ENCODE measurements at regions not wholly inside any gene's neighbourhood (a gene's known extent, or its start where the extent isn't known, plus 50 kb on each side); places are given as distances from the start of the nearest gene placed in this dataset.

DNA sequence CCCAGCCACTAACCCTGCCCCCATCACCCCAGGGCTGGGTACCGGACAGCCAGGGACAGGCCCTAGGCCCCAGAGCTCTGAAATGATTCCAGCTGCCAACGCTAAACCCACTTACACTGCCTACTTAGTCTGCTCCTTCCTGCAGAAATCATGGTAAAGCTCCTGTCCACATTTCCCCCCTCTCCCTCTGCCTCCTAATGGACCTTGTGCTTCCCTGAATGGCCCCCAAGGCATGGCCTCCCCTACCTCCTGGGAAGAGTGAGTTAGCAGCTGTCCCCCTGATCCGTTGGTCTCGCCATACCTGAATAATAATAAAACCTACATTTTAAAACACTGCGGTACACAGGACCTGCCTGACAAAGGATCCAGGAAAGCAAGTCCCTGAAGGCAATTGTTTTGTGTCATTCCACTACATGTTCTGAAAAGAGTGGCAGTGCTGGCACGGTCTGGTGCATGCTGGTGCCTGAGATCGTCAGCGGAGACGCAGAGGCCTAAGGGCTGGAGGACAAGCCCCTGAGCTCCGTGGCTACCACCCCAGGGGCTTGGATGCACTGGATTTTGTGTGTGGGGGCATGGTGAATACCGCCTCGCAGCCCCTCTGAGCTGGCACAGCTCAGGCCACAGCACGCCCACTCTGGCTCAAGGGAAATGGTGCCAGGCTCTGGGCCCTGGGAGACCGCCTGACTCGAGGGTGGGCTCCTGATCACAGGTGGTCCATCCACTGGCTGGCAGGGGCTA, 186.3 kb downstream of the CTTN start:
- no peak overlapping the region for H3K9ac ChIP-seq (ENCODE audit: low read length)
- H3K27ac ChIP-seq (ENCODE audit: low read depth, low read length): no peak overlapping the region
- H3K4me3 ChIP-seq (ENCODE audit: low read depth in 1 of 2, low read length in 2 of 2): no peak overlapping the region
- no peaks in the 10 kb centered on the region for H3K36me3 ChIP-seq (ENCODE audit: insufficient read depth, low read length)
- H3K9me3 ChIP-seq (ENCODE audit: low read length): peaks cover 5% of the 10 kb centered on the region
- H3K4me1 ChIP-seq (ENCODE audit: insufficient read depth, low read length): no peaks in the 10 kb centered on the region
- no peaks in the 10 kb centered on the region for H3K27me3 ChIP-seq (ENCODE audit: control insufficient read depth in 1 of 2, insufficient read depth in 2 of 2, low read length in 2 of 2)

DNA sequence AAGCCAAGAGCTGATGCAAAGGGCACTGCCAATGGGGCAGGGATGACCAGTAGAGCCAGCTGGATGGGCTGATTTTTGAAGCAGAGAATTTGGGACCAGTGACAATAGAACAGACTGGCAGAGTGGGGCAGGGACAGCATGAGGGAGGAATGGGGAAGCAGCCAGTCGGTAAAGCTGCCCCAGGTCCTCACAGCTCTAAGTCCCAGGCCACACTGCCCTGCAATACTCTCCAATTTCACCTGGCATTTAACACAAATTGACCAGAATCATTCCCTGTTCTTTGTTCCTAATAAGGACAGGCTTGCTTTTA, 186.9 kb downstream of the CTTN start:
- no peaks in the 10 kb centered on the region for H3K27me3 ChIP-seq (ENCODE audit: control insufficient read depth in 1 of 2, insufficient read depth in 2 of 2, low read length in 2 of 2)
- no peaks in the 10 kb centered on the region for H3K4me1 ChIP-seq (ENCODE audit: insufficient read depth, low read length)
- H3K36me3 ChIP-seq (ENCODE audit: insufficient read depth, low read length): no peaks in the 10 kb centered on the region
- H3K9ac ChIP-seq (ENCODE audit: low read length): no peak overlapping the region
- H3K27ac ChIP-seq (ENCODE audit: low read depth, low read length): no peak overlapping the region
- peaks cover 5% of the 10 kb centered on the region for H3K9me3 ChIP-seq (ENCODE audit: low read length)
- no peak overlapping the region for H3K4me3 ChIP-seq (ENCODE audit: low read depth in 1 of 2, low read length in 2 of 2)

DNA sequence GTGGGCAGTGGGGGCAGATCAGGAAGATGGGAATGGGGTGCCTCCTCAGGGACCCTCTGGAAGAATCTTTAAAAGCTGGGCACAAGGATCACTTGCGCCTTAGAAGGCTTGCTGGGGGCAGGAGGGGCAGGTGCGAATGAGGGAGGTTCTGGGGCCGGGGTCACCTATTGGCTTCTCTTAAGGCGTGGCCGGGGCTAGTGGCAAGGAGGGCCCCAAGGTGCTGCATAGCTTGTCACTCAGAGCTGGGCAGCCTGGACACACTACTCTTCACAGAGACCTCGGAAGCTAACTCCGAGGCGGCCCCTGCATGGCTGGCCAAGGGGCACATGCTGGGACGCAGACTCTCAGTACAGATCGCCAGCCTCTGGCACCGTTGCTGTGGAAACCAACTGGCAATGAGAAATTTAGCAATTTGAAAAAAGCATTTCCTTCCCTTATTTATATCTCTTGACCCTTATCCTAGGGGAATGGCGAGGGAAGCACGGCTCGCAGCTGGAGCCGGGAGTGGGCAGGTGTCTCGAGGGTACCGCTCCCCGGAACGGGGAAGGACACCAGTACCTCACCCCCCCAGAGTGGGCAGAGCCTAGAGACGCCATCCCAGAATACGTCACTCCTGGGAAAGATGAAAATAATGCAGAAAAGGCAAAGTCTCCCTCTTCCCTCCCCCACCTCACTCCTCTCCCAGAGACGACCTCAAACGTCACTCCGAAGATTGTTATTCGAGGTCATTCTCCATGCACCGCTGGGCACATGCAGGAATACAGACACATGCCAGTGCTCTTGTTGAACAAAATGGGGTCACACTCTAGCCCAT, 188.1 kb downstream of the CTTN start:
- H3K4me1 ChIP-seq (ENCODE audit: insufficient read depth, low read length): no peaks in the 10 kb centered on the region
- H3K4me3 ChIP-seq (ENCODE audit: low read depth in 1 of 2, low read length in 2 of 2): no peak overlapping the region
- H3K27ac ChIP-seq (ENCODE audit: low read depth, low read length): no peak overlapping the region

GRCh38 chr11:70587075-70587389, 188.7 kb downstream of the CTTN start:
- no peaks in the 10 kb centered on the region for H3K4me1 ChIP-seq (ENCODE audit: insufficient read depth, low read length)
- H3K27me3 ChIP-seq (ENCODE audit: control insufficient read depth in 1 of 2, insufficient read depth in 2 of 2, low read length in 2 of 2): no peaks in the 10 kb centered on the region
- no peaks in the 10 kb centered on the region for H3K36me3 ChIP-seq (ENCODE audit: insufficient read depth, low read length)
- H3K4me3 ChIP-seq (ENCODE audit: low read depth in 1 of 2, low read length in 2 of 2): no peak overlapping the region
- no peak overlapping the region for H3K9ac ChIP-seq (ENCODE audit: low read length)
- H3K27ac ChIP-seq (ENCODE audit: low read depth, low read length): no peak overlapping the region
- H3K9me3 ChIP-seq (ENCODE audit: low read length): peaks cover 5% of the 10 kb centered on the region

More for the DNA sequence above, 188.1 kb downstream of the CTTN start:
- H3K9ac ChIP-seq (ENCODE audit: low read length): no peak overlapping the region
- H3K9me3 ChIP-seq (ENCODE audit: low read length): peaks cover 5% of the 10 kb centered on the region
- H3K27me3 ChIP-seq (ENCODE audit: control insufficient read depth in 1 of 2, insufficient read depth in 2 of 2, low read length in 2 of 2): no peaks in the 10 kb centered on the region
- no peaks in the 10 kb centered on the region for H3K36me3 ChIP-seq (ENCODE audit: insufficient read depth, low read length)

DNA sequence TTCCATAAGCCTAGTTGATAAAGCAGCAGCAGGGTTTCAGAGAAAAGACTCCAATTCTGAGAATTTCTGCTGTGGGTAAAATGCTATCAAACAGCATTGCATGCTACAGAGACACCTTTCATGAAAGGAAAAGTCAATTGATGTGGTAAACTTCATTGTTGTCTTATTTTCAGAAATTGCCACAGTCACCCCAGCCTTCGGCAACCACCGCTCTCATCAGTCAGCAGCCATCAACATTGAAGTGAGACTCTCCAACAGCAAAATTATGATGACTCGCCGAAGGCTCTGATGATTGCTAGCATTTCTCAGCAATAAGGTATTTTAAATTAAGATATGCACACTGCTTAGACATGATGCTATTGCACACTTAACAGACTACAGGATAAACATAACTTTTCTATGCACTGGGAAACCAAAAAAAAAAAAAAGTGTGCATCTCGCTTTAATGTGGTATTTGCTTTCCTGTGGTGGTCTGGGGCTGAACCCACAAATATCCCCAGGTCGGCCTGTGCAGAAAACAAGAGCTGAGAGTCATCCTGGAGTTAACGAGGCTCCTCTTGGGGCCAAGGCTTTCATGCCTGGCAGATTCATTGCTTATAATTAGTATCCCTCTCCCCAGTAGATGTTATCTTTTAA, 192.1 kb downstream of the CTTN start:
- Histone ChIP-seq H3K27ac (ENCODE audit: low read depth, low read length) (no peak overlapping the region), H3K4me3 (ENCODE audit: low read depth in 1 of 2, low read length in 2 of 2) (no peak overlapping the region), H3K9me3 (ENCODE audit: low read length) (peaks cover 5% of the 10 kb centered on the region), H3K27me3 (ENCODE audit: control insufficient read depth in 1 of 2, insufficient read depth in 2 of 2, low read length in 2 of 2) (no peaks in the 10 kb centered on the region), H3K9ac (ENCODE audit: low read length) (no peak overlapping the region), H3K36me3 (ENCODE audit: insufficient read depth, low read length) (no peaks in the 10 kb centered on the region), H3K4me1 (ENCODE audit: insufficient read depth, low read length) (no peaks in the 10 kb centered on the region)

DNA sequence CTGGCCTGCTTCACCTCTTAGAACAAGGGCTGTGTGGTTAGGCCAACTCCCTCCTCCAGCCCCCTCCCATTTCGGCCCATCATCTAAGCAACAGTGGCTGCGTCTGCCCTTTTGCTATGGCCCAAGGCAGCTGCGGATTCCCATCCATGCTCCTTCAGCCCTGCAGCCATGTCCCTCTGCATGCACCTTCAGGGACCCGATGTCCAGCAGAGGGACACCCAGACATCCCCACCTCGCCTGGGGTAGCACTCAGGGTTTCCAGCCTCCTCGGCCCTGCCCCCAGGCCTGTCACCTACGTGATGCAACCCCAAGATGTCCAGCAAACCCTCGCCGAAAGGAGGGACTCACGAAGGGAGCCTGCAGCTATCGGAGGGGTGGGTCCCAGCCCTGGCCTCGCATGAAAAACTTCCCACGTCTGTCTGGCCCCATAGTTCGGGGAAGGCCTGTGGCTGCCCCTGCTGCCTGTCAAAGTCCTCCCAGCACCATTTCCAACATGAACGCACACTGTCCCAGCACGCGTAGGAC, 194.4 kb downstream of the CTTN start:
- Histone ChIP-seq H3K27ac (ENCODE audit: low read depth, low read length) (no peak overlapping the region), H3K36me3 (ENCODE audit: insufficient read depth, low read length) (no peaks in the 10 kb centered on the region), H3K9ac (ENCODE audit: low read length) (no peak overlapping the region), H3K4me3 (ENCODE audit: low read depth in 1 of 2, low read length in 2 of 2) (no peak overlapping the region), H3K27me3 (ENCODE audit: control insufficient read depth in 1 of 2, insufficient read depth in 2 of 2, low read length in 2 of 2) (no peaks in the 10 kb centered on the region), H3K9me3 (ENCODE audit: low read length) (peaks cover 5% of the 10 kb centered on the region), H3K4me1 (ENCODE audit: insufficient read depth, low read length) (no peaks in the 10 kb centered on the region)

GRCh38 chr11:70593446-70593983, 195.2 kb downstream of the CTTN start:
- Histone ChIP-seq H3K9me3 (ENCODE audit: low read length) (peaks cover 5% of the 10 kb centered on the region), H3K9ac (ENCODE audit: low read length) (no peak overlapping the region), H3K4me1 (ENCODE audit: insufficient read depth, low read length) (no peaks in the 10 kb centered on the region), H3K27me3 (ENCODE audit: control insufficient read depth in 1 of 2, insufficient read depth in 2 of 2, low read length in 2 of 2) (no peaks in the 10 kb centered on the region), H3K27ac (ENCODE audit: low read depth, low read length) (no peak overlapping the region), H3K36me3 (ENCODE audit: insufficient read depth, low read length) (no peaks in the 10 kb centered on the region), H3K4me3 (ENCODE audit: low read depth in 1 of 2, low read length in 2 of 2) (no peak overlapping the region)

DNA sequence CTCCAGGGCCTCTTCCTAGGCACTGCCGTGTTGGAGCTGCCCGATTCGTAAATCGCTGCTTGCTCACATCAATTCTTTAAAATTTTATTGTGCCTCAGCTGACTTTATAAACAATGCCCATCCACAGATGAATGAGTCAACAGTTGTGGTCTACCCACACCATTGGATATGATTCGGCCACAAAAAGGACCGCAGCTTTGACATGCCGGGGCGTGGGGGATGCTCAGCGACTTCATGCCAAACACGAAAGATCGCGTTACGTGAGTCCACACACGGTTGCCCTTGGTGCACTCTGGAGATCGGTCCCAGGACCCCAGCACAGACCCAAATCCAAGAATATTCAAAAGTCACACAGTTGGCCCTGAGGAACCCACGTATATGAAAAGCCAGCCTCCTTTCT, 195.7 kb downstream of the CTTN start:
- Histone ChIP-seq H3K9ac (ENCODE audit: low read length) (no peak overlapping the region), H3K27me3 (ENCODE audit: control insufficient read depth in 1 of 2, insufficient read depth in 2 of 2, low read length in 2 of 2) (no peaks in the 10 kb centered on the region), H3K9me3 (ENCODE audit: low read length) (peaks cover 3% of the 10 kb centered on the region)

GRCh38 chr11:70594606-70595005, 196.3 kb downstream of the CTTN start:
- H3K9me3 ChIP-seq (ENCODE audit: low read length): no peaks in the 10 kb centered on the region
- no peaks in the 10 kb centered on the region for H3K36me3 ChIP-seq (ENCODE audit: insufficient read depth, low read length)
- no peak overlapping the region for H3K9ac ChIP-seq (ENCODE audit: low read length)
- no peak overlapping the region for H3K4me3 ChIP-seq (ENCODE audit: low read depth in 1 of 2, low read length in 2 of 2)
- no peak overlapping the region for H3K27ac ChIP-seq (ENCODE audit: low read depth, low read length)
- no peaks in the 10 kb centered on the region for H3K4me1 ChIP-seq (ENCODE audit: insufficient read depth, low read length)
- no peaks in the 10 kb centered on the region for H3K27me3 ChIP-seq (ENCODE audit: control insufficient read depth in 1 of 2, insufficient read depth in 2 of 2, low read length in 2 of 2)

More for the DNA sequence above, 195.7 kb downstream of the CTTN start:
- Histone ChIP-seq H3K4me1 (ENCODE audit: insufficient read depth, low read length) (no peaks in the 10 kb centered on the region), H3K36me3 (ENCODE audit: insufficient read depth, low read length) (no peaks in the 10 kb centered on the region), H3K27ac (ENCODE audit: low read depth, low read length) (no peak overlapping the region), H3K4me3 (ENCODE audit: low read depth in 1 of 2, low read length in 2 of 2) (no peak overlapping the region)

- no peak overlapping the region for H3K27ac ChIP-seq (ENCODE audit: low read depth, low read length)
- H3K27me3 ChIP-seq (ENCODE audit: control insufficient read depth in 1 of 2, insufficient read depth in 2 of 2, low read length in 2 of 2): no peaks in the 10 kb centered on the region
- no peaks in the 10 kb centered on the region for H3K36me3 ChIP-seq (ENCODE audit: insufficient read depth, low read length)
- H3K4me1 ChIP-seq (ENCODE audit: insufficient read depth, low read length): no peaks in the 10 kb centered on the region
- no peak overlapping the region for H3K4me3 ChIP-seq (ENCODE audit: low read depth in 1 of 2, low read length in 2 of 2)
- H3K9ac ChIP-seq (ENCODE audit: low read length): no peak overlapping the region
- H3K9me3 ChIP-seq (ENCODE audit: low read length): no peaks in the 10 kb centered on the region
Measured at GRCh38 chr11:70595016-70595415, 196.7 kb downstream of the CTTN start.

DNA sequence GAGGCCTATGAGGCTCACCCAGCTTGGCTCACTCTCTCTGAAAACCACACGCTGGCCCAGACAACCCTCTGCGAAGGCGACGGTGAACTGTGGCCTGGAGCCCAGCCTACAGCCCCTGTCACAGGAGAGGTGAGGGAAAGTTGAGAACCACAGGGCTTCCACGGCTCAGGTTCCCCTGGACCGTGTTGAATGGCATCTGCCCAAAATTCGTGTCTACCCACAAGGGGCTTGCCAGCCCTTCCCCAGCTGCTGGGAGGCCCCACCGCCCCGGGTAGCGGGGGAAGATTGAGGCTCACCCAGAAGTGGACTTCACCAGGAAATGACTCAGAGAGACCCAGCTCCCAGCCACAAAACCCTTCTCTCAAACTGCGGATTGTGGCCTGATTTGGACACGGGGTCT, 197.1 kb downstream of the CTTN start:
- H3K9ac ChIP-seq (ENCODE audit: low read length): no peak overlapping the region
- H3K27ac ChIP-seq (ENCODE audit: low read depth, low read length): no peak overlapping the region
- no peaks in the 10 kb centered on the region for H3K27me3 ChIP-seq (ENCODE audit: control insufficient read depth in 1 of 2, insufficient read depth in 2 of 2, low read length in 2 of 2)
- H3K9me3 ChIP-seq (ENCODE audit: low read length): no peaks in the 10 kb centered on the region
- H3K36me3 ChIP-seq (ENCODE audit: insufficient read depth, low read length): no peaks in the 10 kb centered on the region
- H3K4me1 ChIP-seq (ENCODE audit: insufficient read depth, low read length): no peaks in the 10 kb centered on the region
- H3K4me3 ChIP-seq (ENCODE audit: low read depth in 1 of 2, low read length in 2 of 2): no peak overlapping the region

All from muscle layer of colon (tissue), 2 donors.